ENCODE measurements at regions not wholly inside any gene's neighbourhood (a gene's known extent, or its start where the extent isn't known, plus 50 kb on each side); places are given as distances from the start of the nearest gene placed in this dataset.

- no peak for DNase-seq (ENCODE audit: extremely low read depth, low read depth)
Observed at GRCh38 chr1:98482611-98483010, 178.9 kb upstream of the SNX7 start.

GRCh38 chr1:98480271-98480670, 181.2 kb upstream of the SNX7 start:
- DNase-seq (ENCODE audit: extremely low read depth, low read depth): no peak

- no peak for DNase-seq (ENCODE audit: extremely low read depth, low read depth)
Observed at GRCh38 chr1:98478121-98478520, 183.4 kb upstream of the SNX7 start.

- no peak for DNase-seq (ENCODE audit: extremely low read depth, low read depth)
Observed at GRCh38 chr1:98472878-98473277, 188.6 kb upstream of the SNX7 start.

- DNase-seq (ENCODE audit: extremely low read depth, low read depth): no peak
Observed at GRCh38 chr1:98471633-98472032, 189.9 kb upstream of the SNX7 start.

GRCh38 chr1:98468111-98468717, 193.3 kb upstream of the SNX7 start:
- DNase-seq (ENCODE audit: extremely low read depth, low read depth): peak; percentile 44

- DNase-seq (ENCODE audit: extremely low read depth, low read depth): no peak
Observed at GRCh38 chr1:98467586-98467985, 193.9 kb upstream of the SNX7 start.

GRCh38 chr1:98467122-98467521, 194.4 kb upstream of the SNX7 start:
- DNase-seq (ENCODE audit: extremely low read depth, low read depth): no peak

- no peak for DNase-seq (ENCODE audit: extremely low read depth, low read depth)
Observed at GRCh38 chr1:98461873-98462385, 199.6 kb upstream of the SNX7 start.

- DNase-seq (ENCODE audit: extremely low read depth, low read depth): no peak
Observed at GRCh38 chr1:98460136-98460535, 201.4 kb upstream of the SNX7 start.

GRCh38 chr1:98459486-98459870, 202.0 kb upstream of the SNX7 start:
- no peak for DNase-seq (ENCODE audit: extremely low read depth, low read depth)

- no peak for DNase-seq (ENCODE audit: extremely low read depth, low read depth)
Observed at GRCh38 chr1:98458511-98459485, 202.7 kb upstream of the SNX7 start.

GRCh38 chr1:98457248-98457647, 204.3 kb upstream of the SNX7 start:
- no peak for DNase-seq (ENCODE audit: extremely low read depth, low read depth)

- no peak for DNase-seq (ENCODE audit: extremely low read depth, low read depth)
Observed at GRCh38 chr1:98454666-98455065, 206.9 kb upstream of the SNX7 start.

GRCh38 chr1:98453066-98453465, 208.5 kb upstream of the SNX7 start:
- no peak for DNase-seq (ENCODE audit: extremely low read depth, low read depth)

GRCh38 chr1:98452162-98452561, 209.4 kb upstream of the SNX7 start:
- DNase-seq (ENCODE audit: extremely low read depth, low read depth): no peak

- DNase-seq (ENCODE audit: extremely low read depth, low read depth): no peak
Observed at GRCh38 chr1:98441281-98441680, 220.2 kb upstream of the SNX7 start.

GRCh38 chr1:98439471-98439870, 222.1 kb upstream of the SNX7 start:
- DNase-seq (ENCODE audit: extremely low read depth, low read depth): no peak

GRCh38 chr1:98437540-98437939, 224.0 kb upstream of the SNX7 start:
- DNase-seq (ENCODE audit: extremely low read depth, low read depth): no peak

GRCh38 chr1:98437011-98437410, 224.5 kb upstream of the SNX7 start:
- DNase-seq (ENCODE audit: extremely low read depth, low read depth): no peak

- no peak for DNase-seq (ENCODE audit: extremely low read depth, low read depth)
Observed at GRCh38 chr1:98429965-98430443, 231.5 kb upstream of the SNX7 start.

- DNase-seq (ENCODE audit: extremely low read depth, low read depth): no peak
Observed at GRCh38 chr1:98428864-98429263, 232.7 kb upstream of the SNX7 start.
